ENCODE measurements at regions not wholly inside any gene's neighbourhood (a gene's known extent, or its start where the extent isn't known, plus 50 kb on each side); places are given as distances from the start of the nearest gene placed in this dataset.

Small RNA genes lying in the stretch of these regions (small RNA-seq; reads per million reads assigned to genes)
- 0 reads per million in 3 experiments for gene RNU6-755P (ENCODE audit: insufficient read depth in 2 of 3, insufficient read length in 3 of 3, low read depth in 2 of 3, low replicate concordance in 1 of 3)
